ENCODE measurements at regions not wholly inside any gene's neighbourhood (a gene's known extent, or its start where the extent isn't known, plus 50 kb on each side); places are given as distances from the start of the nearest gene placed in this dataset.
A peak's percentile ranks its signal among the peaks of the same experiment; 100 is the strongest.

DNA sequence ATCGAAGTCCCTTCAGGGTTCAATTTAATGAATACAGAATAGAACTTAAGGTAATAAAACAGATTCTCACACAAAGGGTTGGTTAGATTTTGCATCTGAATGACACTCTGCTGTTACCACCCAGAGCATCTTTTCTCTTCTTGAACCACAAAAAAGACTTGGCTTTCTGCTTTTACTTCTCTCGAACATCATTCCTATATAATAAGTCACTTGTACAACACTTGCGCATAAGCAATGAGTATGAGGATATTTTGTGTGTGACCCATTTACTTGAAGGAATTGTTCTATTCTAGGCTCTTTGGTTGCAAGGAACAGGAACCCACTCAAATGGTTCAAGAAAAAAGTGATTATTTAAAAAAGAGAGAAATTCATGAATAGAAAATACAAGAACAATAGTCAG, 126.2 kb downstream of the NUP35 start (continued):
- TF ChIP-seq POLR2AphosphoS5 (IDR thresholded peaks at IDR 0.05; ENCODE audit: low read depth) (no peak), NANOG (IDR thresholded peaks at IDR 0.05; ENCODE audit: borderline replicate concordance) (no peak), EZH2phosphoT487 (IDR thresholded peaks at IDR 0.05; ENCODE audit: unreplicated experiment) (no peak), STAT1 (IDR thresholded peaks at IDR 0.05; ENCODE audit: unreplicated experiment) (no peak), CREB1 (CRISPR knock-in tag; IDR thresholded peaks at IDR 0.05; ENCODE audit: low read depth) (no peak), ZNF331 (CRISPR knock-in tag; IDR thresholded peaks at IDR 0.05; ENCODE audit: low read depth) (no peak)
- TF ChIP-seq, protein P1, sequence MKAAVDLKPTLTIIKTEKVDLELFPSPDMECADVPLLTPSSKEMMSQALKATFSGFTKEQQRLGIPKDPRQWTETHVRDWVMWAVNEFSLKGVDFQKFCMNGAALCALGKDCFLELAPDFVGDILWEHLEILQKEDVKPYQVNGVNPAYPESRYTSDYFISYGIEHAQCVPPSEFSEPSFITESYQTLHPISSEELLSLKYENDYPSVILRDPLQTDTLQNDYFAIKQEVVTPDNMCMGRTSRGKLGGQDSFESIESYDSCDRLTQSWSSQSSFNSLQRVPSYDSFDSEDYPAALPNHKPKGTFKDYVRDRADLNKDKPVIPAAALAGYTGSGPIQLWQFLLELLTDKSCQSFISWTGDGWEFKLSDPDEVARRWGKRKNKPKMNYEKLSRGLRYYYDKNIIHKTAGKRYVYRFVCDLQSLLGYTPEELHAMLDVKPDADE (IDR thresholded peaks at IDR 0.05), result no peak
- TF ChIP-seq, protein P2, sequence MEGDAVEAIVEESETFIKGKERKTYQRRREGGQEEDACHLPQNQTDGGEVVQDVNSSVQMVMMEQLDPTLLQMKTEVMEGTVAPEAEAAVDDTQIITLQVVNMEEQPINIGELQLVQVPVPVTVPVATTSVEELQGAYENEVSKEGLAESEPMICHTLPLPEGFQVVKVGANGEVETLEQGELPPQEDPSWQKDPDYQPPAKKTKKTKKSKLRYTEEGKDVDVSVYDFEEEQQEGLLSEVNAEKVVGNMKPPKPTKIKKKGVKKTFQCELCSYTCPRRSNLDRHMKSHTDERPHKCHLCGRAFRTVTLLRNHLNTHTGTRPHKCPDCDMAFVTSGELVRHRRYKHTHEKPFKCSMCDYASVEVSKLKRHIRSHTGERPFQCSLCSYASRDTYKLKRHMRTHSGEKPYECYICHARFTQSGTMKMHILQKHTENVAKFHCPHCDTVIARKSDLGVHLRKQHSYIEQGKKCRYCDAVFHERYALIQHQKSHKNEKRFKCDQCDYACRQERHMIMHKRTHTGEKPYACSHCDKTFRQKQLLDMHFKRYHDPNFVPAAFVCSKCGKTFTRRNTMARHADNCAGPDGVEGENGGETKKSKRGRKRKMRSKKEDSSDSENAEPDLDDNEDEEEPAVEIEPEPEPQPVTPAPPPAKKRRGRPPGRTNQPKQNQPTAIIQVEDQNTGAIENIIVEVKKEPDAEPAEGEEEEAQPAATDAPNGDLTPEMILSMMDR (conservative IDR thresholded peaks at IDR 0.05; ENCODE audit: low read depth in 2 of 2), result no peak
- TF ChIP-seq, protein P3, sequence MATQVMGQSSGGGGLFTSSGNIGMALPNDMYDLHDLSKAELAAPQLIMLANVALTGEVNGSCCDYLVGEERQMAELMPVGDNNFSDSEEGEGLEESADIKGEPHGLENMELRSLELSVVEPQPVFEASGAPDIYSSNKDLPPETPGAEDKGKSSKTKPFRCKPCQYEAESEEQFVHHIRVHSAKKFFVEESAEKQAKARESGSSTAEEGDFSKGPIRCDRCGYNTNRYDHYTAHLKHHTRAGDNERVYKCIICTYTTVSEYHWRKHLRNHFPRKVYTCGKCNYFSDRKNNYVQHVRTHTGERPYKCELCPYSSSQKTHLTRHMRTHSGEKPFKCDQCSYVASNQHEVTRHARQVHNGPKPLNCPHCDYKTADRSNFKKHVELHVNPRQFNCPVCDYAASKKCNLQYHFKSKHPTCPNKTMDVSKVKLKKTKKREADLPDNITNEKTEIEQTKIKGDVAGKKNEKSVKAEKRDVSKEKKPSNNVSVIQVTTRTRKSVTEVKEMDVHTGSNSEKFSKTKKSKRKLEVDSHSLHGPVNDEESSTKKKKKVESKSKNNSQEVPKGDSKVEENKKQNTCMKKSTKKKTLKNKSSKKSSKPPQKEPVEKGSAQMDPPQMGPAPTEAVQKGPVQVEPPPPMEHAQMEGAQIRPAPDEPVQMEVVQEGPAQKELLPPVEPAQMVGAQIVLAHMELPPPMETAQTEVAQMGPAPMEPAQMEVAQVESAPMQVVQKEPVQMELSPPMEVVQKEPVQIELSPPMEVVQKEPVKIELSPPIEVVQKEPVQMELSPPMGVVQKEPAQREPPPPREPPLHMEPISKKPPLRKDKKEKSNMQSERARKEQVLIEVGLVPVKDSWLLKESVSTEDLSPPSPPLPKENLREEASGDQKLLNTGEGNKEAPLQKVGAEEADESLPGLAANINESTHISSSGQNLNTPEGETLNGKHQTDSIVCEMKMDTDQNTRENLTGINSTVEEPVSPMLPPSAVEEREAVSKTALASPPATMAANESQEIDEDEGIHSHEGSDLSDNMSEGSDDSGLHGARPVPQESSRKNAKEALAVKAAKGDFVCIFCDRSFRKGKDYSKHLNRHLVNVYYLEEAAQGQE (IDR thresholded peaks at IDR 0.05; ENCODE audit: unreplicated experiment), result no peak

DNA sequence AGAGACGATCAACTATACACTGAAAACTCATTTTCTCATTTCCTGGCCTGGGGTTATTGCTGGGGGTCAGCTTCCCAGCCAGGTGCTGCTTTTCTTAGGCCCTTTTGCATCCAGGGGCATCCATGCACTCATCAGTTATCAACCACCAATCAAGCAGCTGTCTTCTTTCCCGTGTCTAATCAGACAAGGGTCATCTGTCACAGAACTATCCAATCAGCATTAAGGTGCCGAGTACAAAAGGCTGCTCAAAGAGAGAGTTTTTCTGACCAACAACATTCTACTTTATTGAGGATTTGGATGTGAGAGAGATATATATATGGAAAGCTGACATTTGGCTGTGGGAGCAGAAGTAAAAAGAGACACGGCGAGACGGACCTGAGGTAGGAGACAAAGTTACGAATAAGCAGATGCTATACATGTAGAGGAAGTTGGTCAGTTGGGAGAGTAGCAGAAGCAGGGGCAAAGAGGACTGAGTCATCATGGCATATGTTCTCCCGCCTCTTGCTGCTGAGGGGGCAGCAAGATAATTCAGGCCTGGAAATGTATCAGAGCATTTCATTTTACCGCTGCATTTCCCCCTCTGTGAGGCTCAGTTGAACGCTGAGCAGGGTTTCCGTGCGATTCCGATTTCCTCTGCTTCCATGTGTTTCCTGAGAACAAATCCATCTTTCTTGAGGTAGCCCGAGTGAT, 129.3 kb downstream of the NUP35 start:
- H3K36me3 Mint-ChIP-seq (ENCODE audit: low read depth), result no peaks in the 10 kb centered on the region
- ATAC-seq (no peak), DNase-seq (ENCODE audit: low spot score) (no peak)
- Histone ChIP-seq H3K9me2 (ENCODE audit: insufficient read depth) (no peaks in the 10 kb centered on the region), H3F3A (replicated peaks; ENCODE audit: low read depth) (no peaks in the 10 kb centered on the region), H3K4me1 (ENCODE audit: insufficient read depth) (no peaks in the 10 kb centered on the region), H3K4me3 (no peak overlapping the region), H4K20me1 (replicated peaks; ENCODE audit: insufficient read depth) (no peaks in the 10 kb centered on the region), H3K4me2 (no peak overlapping the region), H2AFZ (no peak overlapping the region), H3K27ac (ENCODE audit: low read depth) (no peak overlapping the region), H3K36me3 (ENCODE audit: insufficient read depth) (no peaks in the 10 kb centered on the region), H3K27me3 (ENCODE audit: insufficient read depth) (no peaks in the 10 kb centered on the region), H3K79me2 (replicated peaks; ENCODE audit: insufficient read depth) (no peaks in the 10 kb centered on the region)
- H3K27ac Mint-ChIP-seq, result 0 out of 2 replicates have a peak overlapping the region, but pooled peaks have one; percentile 0
- H3K4me3 Mint-ChIP-seq, result no peak overlapping the region
- H3K27me3 Mint-ChIP-seq (ENCODE audit: insufficient read depth, low read depth, poor library complexity), result peaks cover under 1% of the 10 kb centered on the region
- peaks cover 11% of the 10 kb centered on the region for H3K4me1 Mint-ChIP-seq
- no peaks in the 10 kb centered on the region for H3K9me3 Mint-ChIP-seq
- TF ChIP-seq, protein P2 (conservative IDR thresholded peaks at IDR 0.05; ENCODE audit: low read depth in 2 of 2), result no peak
- no peak for TF ChIP-seq POLR2AphosphoS5 (IDR thresholded peaks at IDR 0.05; ENCODE audit: low read depth)
- TF ChIP-seq EZH2 (IDR thresholded peaks at IDR 0.05; ENCODE audit: low read depth, unreplicated experiment), result no peak
- no peak for TF ChIP-seq ZNF114 (CRISPR knock-in tag; IDR thresholded peaks at IDR 0.05)
- TF ChIP-seq, protein P3 (IDR thresholded peaks at IDR 0.05; ENCODE audit: unreplicated experiment), result no peak
- TF ChIP-seq NANOG (IDR thresholded peaks at IDR 0.05; ENCODE audit: borderline replicate concordance), result no peak
- TF ChIP-seq, protein P1 (IDR thresholded peaks at IDR 0.05), result no peak
- TF ChIP-seq JUNB (IDR thresholded peaks at IDR 0.05; ENCODE audit: unreplicated experiment), result no peak

Data from GM23338 (cell line).